ENCODE measurements at regions not wholly inside any gene's neighbourhood (a gene's known extent, or its start where the extent isn't known, plus 50 kb on each side); places are given as distances from the start of the nearest gene placed in this dataset.

GRCh38 chr20:10788877-10789276, 115.1 kb upstream of the JAG1 start:
- H3K4me1 Mint-ChIP-seq: peaks cover 8% of the 10 kb centered on the region
- no peaks in the 10 kb centered on the region for H3K27me3 Mint-ChIP-seq (ENCODE audit: low read depth)
- no peak overlapping the region for H3K27ac Mint-ChIP-seq (ENCODE audit: unreplicated experiment)
- TF ChIP-seq, protein P1, sequence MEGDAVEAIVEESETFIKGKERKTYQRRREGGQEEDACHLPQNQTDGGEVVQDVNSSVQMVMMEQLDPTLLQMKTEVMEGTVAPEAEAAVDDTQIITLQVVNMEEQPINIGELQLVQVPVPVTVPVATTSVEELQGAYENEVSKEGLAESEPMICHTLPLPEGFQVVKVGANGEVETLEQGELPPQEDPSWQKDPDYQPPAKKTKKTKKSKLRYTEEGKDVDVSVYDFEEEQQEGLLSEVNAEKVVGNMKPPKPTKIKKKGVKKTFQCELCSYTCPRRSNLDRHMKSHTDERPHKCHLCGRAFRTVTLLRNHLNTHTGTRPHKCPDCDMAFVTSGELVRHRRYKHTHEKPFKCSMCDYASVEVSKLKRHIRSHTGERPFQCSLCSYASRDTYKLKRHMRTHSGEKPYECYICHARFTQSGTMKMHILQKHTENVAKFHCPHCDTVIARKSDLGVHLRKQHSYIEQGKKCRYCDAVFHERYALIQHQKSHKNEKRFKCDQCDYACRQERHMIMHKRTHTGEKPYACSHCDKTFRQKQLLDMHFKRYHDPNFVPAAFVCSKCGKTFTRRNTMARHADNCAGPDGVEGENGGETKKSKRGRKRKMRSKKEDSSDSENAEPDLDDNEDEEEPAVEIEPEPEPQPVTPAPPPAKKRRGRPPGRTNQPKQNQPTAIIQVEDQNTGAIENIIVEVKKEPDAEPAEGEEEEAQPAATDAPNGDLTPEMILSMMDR (conservative IDR thresholded peaks at IDR 0.05): no peak
- H3K9me3 Mint-ChIP-seq: peaks cover 6% of the 10 kb centered on the region
- no peak overlapping the region for H3K4me3 Mint-ChIP-seq
- H3K36me3 Mint-ChIP-seq (ENCODE audit: low read depth): no peaks in the 10 kb centered on the region
- DNase-seq (ENCODE audit: low read depth, low spot score): no peak

DNA sequence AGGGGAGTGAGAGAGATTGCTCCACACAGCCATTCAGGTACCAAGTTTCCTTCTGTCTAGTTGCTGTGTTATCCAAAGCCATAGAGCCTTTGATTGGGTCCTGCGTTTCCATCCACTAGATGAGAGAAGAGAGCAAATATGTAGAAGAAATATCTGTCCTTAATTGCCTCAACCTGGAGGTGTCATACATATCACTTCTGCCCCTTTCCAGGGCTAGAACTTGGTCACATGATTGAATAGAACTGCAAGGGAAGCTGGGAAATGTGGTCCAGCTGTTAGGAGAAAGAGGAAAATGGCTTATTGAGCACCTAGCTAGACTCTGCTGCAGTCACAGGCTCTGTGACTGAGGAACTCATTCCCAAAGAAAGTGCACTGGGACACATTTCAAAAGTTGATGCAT, 115.6 kb upstream of the JAG1 start:
- no peak overlapping the region for H3K4me3 Mint-ChIP-seq

DNA sequence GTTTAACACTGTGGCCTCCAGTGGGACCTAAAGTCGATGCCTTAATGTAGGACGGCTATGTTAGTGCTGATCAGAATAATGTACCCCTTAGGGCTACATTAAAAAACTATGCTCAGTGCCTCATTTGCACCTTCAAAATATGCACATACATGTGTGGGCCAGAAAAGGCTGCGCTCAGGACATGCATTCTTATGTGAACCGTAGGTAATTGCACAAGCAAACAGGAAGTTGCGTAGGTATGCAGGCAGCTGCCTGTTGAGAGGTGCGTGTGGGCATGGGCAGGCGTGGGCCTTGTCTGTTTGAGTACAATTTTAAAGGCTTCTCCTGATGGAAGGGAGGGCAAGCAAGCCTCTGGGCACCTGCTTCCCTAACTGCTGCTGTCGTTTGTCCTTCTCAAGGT, 116.2 kb upstream of the JAG1 start:
- DNase-seq (ENCODE audit: low read depth, low spot score): no peak
- peaks cover 11% of the 10 kb centered on the region for H3K4me1 Mint-ChIP-seq
- H3K9me3 Mint-ChIP-seq: peaks cover 6% of the 10 kb centered on the region
- H3K36me3 Mint-ChIP-seq (ENCODE audit: low read depth): no peaks in the 10 kb centered on the region
- TF ChIP-seq, protein P1 (conservative IDR thresholded peaks at IDR 0.05): no peak
- no peaks in the 10 kb centered on the region for H3K27me3 Mint-ChIP-seq (ENCODE audit: low read depth)
- H3K27ac Mint-ChIP-seq (ENCODE audit: unreplicated experiment): no peak overlapping the region
- H3K4me3 Mint-ChIP-seq: no peak overlapping the region

More for the DNA sequence above, 115.6 kb upstream of the JAG1 start:
- Mint-ChIP-seq H3K27ac (ENCODE audit: unreplicated experiment) (no peak overlapping the region), H3K36me3 (ENCODE audit: low read depth) (no peaks in the 10 kb centered on the region), H3K9me3 (peaks cover 6% of the 10 kb centered on the region), H3K27me3 (ENCODE audit: low read depth) (no peaks in the 10 kb centered on the region), H3K4me1 (peaks cover 8% of the 10 kb centered on the region)
- TF ChIP-seq, protein P1 (conservative IDR thresholded peaks at IDR 0.05): no peak
- no peak for DNase-seq (ENCODE audit: low read depth, low spot score)

DNA sequence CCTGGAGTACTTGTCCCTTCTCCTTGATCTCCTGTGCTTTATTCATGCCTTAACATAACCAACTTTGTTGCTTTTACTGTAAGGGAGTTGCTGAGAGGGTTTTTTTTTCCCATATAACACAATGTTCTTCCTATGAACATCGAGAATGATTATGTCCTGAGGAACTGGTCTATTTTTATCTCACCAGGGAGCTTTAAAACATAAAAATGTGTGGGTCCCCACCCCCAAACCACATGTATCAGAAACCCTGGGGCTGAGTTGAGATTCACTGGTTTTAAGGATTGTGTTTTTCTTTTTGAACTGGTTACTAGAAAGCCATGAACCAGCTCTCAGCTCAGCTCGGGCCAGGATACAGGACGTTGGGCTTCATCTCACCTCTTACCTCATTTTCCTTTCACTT, 118.5 kb upstream of the JAG1 start:
- Mint-ChIP-seq H3K27ac (ENCODE audit: unreplicated experiment) (no peak overlapping the region), H3K36me3 (ENCODE audit: low read depth) (no peaks in the 10 kb centered on the region), H3K27me3 (ENCODE audit: low read depth) (no peaks in the 10 kb centered on the region), H3K4me1 (peaks cover 11% of the 10 kb centered on the region), H3K9me3 (peaks cover 6% of the 10 kb centered on the region), H3K4me3 (no peak overlapping the region)
- DNase-seq (ENCODE audit: low read depth, low spot score): no peak
- TF ChIP-seq, protein P1 (conservative IDR thresholded peaks at IDR 0.05): no peak

DNA sequence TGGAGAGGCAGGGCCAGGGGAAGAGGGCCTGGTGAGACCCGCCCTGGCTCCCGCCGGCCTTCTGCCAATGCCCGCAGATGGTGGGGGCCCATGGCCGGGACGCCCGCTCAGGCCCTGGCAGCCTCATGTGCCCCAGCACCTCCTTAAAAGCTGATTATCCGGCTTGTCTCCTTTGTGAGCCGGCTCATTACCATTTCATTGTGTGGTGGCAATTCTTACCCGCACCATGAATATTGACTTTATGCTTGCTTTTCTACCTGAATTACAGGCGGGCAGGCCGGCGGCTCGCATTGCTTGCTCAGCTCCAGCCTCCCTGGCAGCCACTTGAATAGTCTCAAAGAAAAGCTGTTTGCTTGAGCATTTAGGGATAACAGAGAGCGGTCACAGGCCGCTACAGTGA, 120.0 kb upstream of the JAG1 start:
- no peak overlapping the region for H3K4me3 Mint-ChIP-seq
- DNase-seq (ENCODE audit: low read depth, low spot score): peak; percentile 4

More for the DNA sequence above, 120.0 kb upstream of the JAG1 start:
- no peaks in the 10 kb centered on the region for H3K27me3 Mint-ChIP-seq (ENCODE audit: low read depth)
- peaks cover 11% of the 10 kb centered on the region for H3K4me1 Mint-ChIP-seq
- no peak overlapping the region for H3K27ac Mint-ChIP-seq (ENCODE audit: unreplicated experiment)
- no peaks in the 10 kb centered on the region for H3K36me3 Mint-ChIP-seq (ENCODE audit: low read depth)
- TF ChIP-seq, protein P1 (conservative IDR thresholded peaks at IDR 0.05): no peak
- peaks cover 6% of the 10 kb centered on the region for H3K9me3 Mint-ChIP-seq

Measured in neural crest cell (in vitro differentiated cells).